ENCODE measurements at regions not wholly inside any gene's neighbourhood (a gene's known extent, or its start where the extent isn't known, plus 50 kb on each side); places are given as distances from the start of the nearest gene placed in this dataset.

DNA sequence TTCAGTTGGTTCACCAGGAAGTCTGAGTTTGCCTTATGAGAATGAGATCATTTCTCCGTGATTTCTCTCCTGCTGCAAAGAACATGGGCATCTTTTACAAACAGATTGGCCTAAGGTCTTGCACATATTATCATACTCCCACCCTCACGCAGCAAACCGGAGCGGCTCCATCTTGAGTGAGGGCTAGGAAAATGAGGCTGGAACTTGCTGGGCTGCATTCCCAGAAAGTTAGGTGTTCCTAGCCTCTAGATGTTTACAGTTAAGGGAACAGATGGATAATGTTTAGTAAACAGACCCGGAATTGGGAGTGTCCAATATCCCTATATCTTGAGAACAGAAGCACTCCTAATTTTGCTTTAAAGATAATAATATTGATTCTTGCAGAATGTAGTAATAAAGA, 247.9 kb upstream of the VCX3A start:
- no peak for DNase-seq (ENCODE audit: low read depth in 2 of 2)
- Histone ChIP-seq H2AFZ (ENCODE audit: low read length) (no peak overlapping the region), H3K36me3 (ENCODE audit: control insufficient read depth, insufficient read depth, low read length) (no peaks in the 10 kb centered on the region), H3K9me3 (ENCODE audit: control insufficient read depth, insufficient read depth, low read depth, low read length) (no peaks in the 10 kb centered on the region), H3K4me1 (ENCODE audit: control insufficient read depth, extremely low read depth, insufficient read depth, low read length) (no peaks in the 10 kb centered on the region), H4K20me1 (ENCODE audit: control insufficient read depth, extremely low read depth, insufficient read depth, low read length) (no peaks in the 10 kb centered on the region), H3K27me3 (ENCODE audit: control insufficient read depth, insufficient read depth, low read length) (no peaks in the 10 kb centered on the region), H3K9ac (ENCODE audit: insufficient read depth, low read length) (no peak overlapping the region), H3K79me2 (ENCODE audit: control insufficient read depth, insufficient read depth, low read length) (no peaks in the 10 kb centered on the region), H3K4me3 (replicated peaks in 1 of 4; ENCODE audit: control extremely low read depth in 1 of 4, insufficient read depth in 1 of 4, low read depth in 3 of 4, low read length in 4 of 4) (no peak overlapping the region), H3K4me2 (ENCODE audit: extremely low read depth, insufficient read depth, low read length) (no peak overlapping the region), H3K27ac (ENCODE audit: insufficient read depth, low read length) (no peak overlapping the region)
- TF ChIP-seq, protein P1, sequence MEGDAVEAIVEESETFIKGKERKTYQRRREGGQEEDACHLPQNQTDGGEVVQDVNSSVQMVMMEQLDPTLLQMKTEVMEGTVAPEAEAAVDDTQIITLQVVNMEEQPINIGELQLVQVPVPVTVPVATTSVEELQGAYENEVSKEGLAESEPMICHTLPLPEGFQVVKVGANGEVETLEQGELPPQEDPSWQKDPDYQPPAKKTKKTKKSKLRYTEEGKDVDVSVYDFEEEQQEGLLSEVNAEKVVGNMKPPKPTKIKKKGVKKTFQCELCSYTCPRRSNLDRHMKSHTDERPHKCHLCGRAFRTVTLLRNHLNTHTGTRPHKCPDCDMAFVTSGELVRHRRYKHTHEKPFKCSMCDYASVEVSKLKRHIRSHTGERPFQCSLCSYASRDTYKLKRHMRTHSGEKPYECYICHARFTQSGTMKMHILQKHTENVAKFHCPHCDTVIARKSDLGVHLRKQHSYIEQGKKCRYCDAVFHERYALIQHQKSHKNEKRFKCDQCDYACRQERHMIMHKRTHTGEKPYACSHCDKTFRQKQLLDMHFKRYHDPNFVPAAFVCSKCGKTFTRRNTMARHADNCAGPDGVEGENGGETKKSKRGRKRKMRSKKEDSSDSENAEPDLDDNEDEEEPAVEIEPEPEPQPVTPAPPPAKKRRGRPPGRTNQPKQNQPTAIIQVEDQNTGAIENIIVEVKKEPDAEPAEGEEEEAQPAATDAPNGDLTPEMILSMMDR (conservative IDR thresholded peaks at IDR 0.05 in 1 of 2, IDR thresholded peaks at IDR 0.05 in 1 of 2; ENCODE audit: low read depth in 1 of 2, low read length in 2 of 2): no peak
- TF ChIP-seq EZH2 (IDR thresholded peaks at IDR 0.05; ENCODE audit: low read length, missing control alignments): no peak

DNA sequence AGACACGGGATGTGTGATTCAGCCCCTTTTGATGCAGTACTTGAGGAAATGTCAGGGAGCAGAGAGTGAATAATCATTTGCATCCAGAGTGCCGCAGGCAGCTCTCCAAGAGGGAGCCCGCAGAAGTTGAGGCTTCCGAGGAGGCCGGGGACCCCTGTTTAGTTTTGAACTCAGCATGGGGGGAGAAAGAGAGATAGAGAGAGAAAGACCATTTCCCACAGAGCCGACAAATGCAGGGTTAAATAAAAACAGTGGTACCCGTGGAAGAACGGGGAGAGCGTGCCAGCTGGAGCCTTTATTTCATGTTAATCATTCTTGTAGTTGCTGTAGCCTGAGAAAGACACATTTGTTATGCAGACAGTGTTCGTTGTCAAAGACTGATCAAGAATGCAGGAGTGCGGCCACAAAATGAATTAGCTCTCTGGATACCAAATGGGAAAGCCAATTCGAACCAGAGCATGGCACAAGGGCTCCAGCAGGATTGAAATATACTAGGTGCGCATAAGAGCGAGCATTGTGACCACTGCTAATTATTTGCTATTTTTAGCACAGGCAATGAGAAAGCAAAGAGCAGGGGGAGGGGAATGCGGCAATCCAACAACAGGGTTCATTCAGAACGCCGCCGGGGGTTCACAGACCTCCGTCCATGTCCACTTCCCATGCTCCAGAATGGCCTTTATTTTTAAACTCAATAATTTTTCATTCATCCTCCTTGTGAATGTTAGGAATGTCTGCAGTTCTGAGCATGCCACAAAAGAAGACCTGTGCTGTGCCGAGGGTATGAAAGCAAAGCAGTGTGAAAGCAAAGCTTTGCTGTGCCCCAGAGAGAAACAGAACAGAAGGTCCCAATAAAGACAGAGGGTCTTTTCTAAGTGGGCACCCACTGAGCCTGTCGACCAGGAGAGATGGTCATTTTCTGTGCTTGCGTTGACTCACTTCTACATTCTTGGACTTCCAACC, 243.9 kb upstream of the VCX3A start:
- TF ChIP-seq EZH2 (IDR thresholded peaks at IDR 0.05; ENCODE audit: low read length, missing control alignments): no peak
- TF ChIP-seq, protein P1 (conservative IDR thresholded peaks at IDR 0.05 in 1 of 2, IDR thresholded peaks at IDR 0.05 in 1 of 2; ENCODE audit: low read depth in 1 of 2, low read length in 2 of 2): no peak
- H3K79me2 ChIP-seq (ENCODE audit: control insufficient read depth, insufficient read depth, low read length): no peaks in the 10 kb centered on the region
- no peak overlapping the region for H2AFZ ChIP-seq (ENCODE audit: low read length)
- no peak overlapping the region for H3K4me3 ChIP-seq (replicated peaks in 1 of 4; ENCODE audit: control extremely low read depth in 1 of 4, insufficient read depth in 1 of 4, low read depth in 3 of 4, low read length in 4 of 4)
- H3K4me1 ChIP-seq (ENCODE audit: control insufficient read depth, extremely low read depth, insufficient read depth, low read length): no peaks in the 10 kb centered on the region
- no peak overlapping the region for H3K9ac ChIP-seq (ENCODE audit: insufficient read depth, low read length)
- no peak overlapping the region for H3K4me2 ChIP-seq (ENCODE audit: extremely low read depth, insufficient read depth, low read length)
- no peaks in the 10 kb centered on the region for H3K9me3 ChIP-seq (ENCODE audit: control insufficient read depth, insufficient read depth, low read depth, low read length)
- no peaks in the 10 kb centered on the region for H3K36me3 ChIP-seq (ENCODE audit: control insufficient read depth, insufficient read depth, low read length)
- H3K27me3 ChIP-seq (ENCODE audit: control insufficient read depth, insufficient read depth, low read length): no peaks in the 10 kb centered on the region
- no peak for DNase-seq (ENCODE audit: low read depth in 2 of 2)
- H3K27ac ChIP-seq (ENCODE audit: insufficient read depth, low read length): no peak overlapping the region
- no peaks in the 10 kb centered on the region for H4K20me1 ChIP-seq (ENCODE audit: control insufficient read depth, extremely low read depth, insufficient read depth, low read length)

DNA sequence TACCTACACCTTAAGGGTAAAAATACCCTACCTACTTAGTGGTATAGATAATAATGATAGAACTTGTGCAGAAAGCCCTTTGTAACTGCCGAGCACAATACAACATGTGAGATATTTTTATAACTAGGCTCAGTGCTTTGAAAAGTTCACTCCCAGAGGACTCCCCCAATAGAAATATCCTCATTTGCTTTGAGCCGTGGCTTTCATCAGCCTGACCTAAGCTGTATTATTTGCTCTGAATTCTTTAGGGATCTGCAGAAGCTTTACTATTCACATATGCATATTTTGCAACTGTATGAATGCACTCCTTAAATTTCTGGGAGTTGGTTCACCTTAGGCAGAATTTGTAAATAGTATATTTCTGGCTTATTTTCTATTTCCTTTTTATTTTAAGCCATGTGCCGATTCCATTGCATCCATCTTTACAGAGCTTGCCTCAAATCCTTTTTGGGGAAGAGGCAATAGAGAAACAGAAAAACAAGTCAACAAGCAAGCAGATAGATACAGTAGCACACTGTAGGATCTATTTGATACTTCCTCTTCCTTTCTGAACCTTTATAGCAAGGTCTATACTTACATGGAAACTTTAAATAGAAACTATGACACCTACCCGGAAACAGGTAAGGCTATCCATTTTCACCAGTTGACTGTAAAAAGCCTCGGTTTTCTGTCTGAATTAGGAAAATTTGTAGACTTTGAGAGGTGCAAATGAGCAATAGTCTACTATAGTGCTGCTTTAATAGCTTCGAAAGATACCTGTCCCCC, 242.5 kb upstream of the VCX3A start:
- Histone ChIP-seq H3K79me2 (ENCODE audit: control insufficient read depth, insufficient read depth, low read length) (no peaks in the 10 kb centered on the region), H3K4me1 (ENCODE audit: control insufficient read depth, extremely low read depth, insufficient read depth, low read length) (no peaks in the 10 kb centered on the region), H4K20me1 (ENCODE audit: control insufficient read depth, extremely low read depth, insufficient read depth, low read length) (no peaks in the 10 kb centered on the region), H3K36me3 (ENCODE audit: control insufficient read depth, insufficient read depth, low read length) (no peaks in the 10 kb centered on the region), H3K9ac (ENCODE audit: insufficient read depth, low read length) (no peak overlapping the region), H3K27ac (ENCODE audit: insufficient read depth, low read length) (no peak overlapping the region), H3K4me3 (replicated peaks in 1 of 4; ENCODE audit: control extremely low read depth in 1 of 4, insufficient read depth in 1 of 4, low read depth in 3 of 4, low read length in 4 of 4) (no peak overlapping the region), H3K4me2 (ENCODE audit: extremely low read depth, insufficient read depth, low read length) (no peak overlapping the region), H3K9me3 (ENCODE audit: control insufficient read depth, insufficient read depth, low read depth, low read length) (no peaks in the 10 kb centered on the region), H3K27me3 (ENCODE audit: control insufficient read depth, insufficient read depth, low read length) (no peaks in the 10 kb centered on the region), H2AFZ (ENCODE audit: low read length) (no peak overlapping the region)
- TF ChIP-seq EZH2 (IDR thresholded peaks at IDR 0.05; ENCODE audit: low read length, missing control alignments): no peak
- TF ChIP-seq, protein P1 (conservative IDR thresholded peaks at IDR 0.05 in 1 of 2, IDR thresholded peaks at IDR 0.05 in 1 of 2; ENCODE audit: low read depth in 1 of 2, low read length in 2 of 2): no peak
- DNase-seq (ENCODE audit: low read depth in 2 of 2): no peak

Data from fibroblast of lung (primary cell).